Activated T-cell treated with anti-CD3 and anti-CD28 coated beads, Interleukin-2, amount 50 U/mL, for 24 hours (primary cell): ENCODE measurements at regions not wholly inside any gene's neighbourhood (a gene's known extent, or its start where the extent isn't known, plus 50 kb on each side); places are given as distances from the start of the nearest gene placed in this dataset.

Source experiments
- DNase-seq: peaks from one replicate; pipeline ENCODE4 v3.0.0-alpha.2; 2020
- H3K27ac Mint-ChIP-seq: 2 replicates; pipeline ENCODE4 v1.8.0; 2020; ENCODE audit warnings: mild to moderate bottlenecking, mixed read lengths
- H3K27me3 Mint-ChIP-seq: 2 replicates; pipeline ENCODE4 v1.8.0; 2020; ENCODE audit warnings: mixed read lengths
- H3K36me3 Mint-ChIP-seq: 2 replicates; pipeline ENCODE4 v1.8.0; 2020; ENCODE audit warnings: low read depth, mixed read lengths
- H3K4me1 Mint-ChIP-seq: 2 replicates; pipeline ENCODE4 v1.8.0; 2020; ENCODE audit warnings: low read depth, mixed read lengths
- H3K4me3 Mint-ChIP-seq: 2 replicates; pipeline ENCODE4 v1.8.0; 2020; ENCODE audit warnings: mild to moderate bottlenecking, moderate library complexity, mixed read lengths
- H3K9me3 Mint-ChIP-seq: 2 replicates; pipeline ENCODE4 v1.8.0; 2020; ENCODE audit warnings: mixed read lengths

GRCh38 chr18:34097312-34097711 lies 127.4 kb downstream of the NOL4 start:
- H3K36me3 Mint-ChIP-seq: no peaks in the 10 kb centered on the region
- H3K4me1 Mint-ChIP-seq: no peaks in the 10 kb centered on the region
- no peak overlapping the region for H3K27ac Mint-ChIP-seq
- H3K4me3 Mint-ChIP-seq: no peak overlapping the region
- DNase-seq: no peak
- peaks cover 4% of the 10 kb centered on the region for H3K9me3 Mint-ChIP-seq
- no peaks in the 10 kb centered on the region for H3K27me3 Mint-ChIP-seq

- peaks cover 11% of the 10 kb centered on the region for H3K9me3 Mint-ChIP-seq
- H3K36me3 Mint-ChIP-seq: no peaks in the 10 kb centered on the region
- H3K4me3 Mint-ChIP-seq: no peak overlapping the region
- no peaks in the 10 kb centered on the region for H3K4me1 Mint-ChIP-seq
- H3K27me3 Mint-ChIP-seq: no peaks in the 10 kb centered on the region
- no peak overlapping the region for H3K27ac Mint-ChIP-seq
- DNase-seq: no peak
Measured at GRCh38 chr18:34094148-34094547, 130.6 kb downstream of the NOL4 start.

- DNase-seq: no peak
- Mint-ChIP-seq H3K9me3 (peaks cover 11% of the 10 kb centered on the region), H3K36me3 (no peaks in the 10 kb centered on the region), H3K4me3 (no peak overlapping the region), H3K27ac (no peak overlapping the region), H3K4me1 (no peaks in the 10 kb centered on the region), H3K27me3 (no peaks in the 10 kb centered on the region)
Measured at GRCh38 chr18:34092796-34093195, 131.9 kb downstream of the NOL4 start.

- Mint-ChIP-seq H3K27me3 (no peaks in the 10 kb centered on the region), H3K9me3 (peaks cover 10% of the 10 kb centered on the region), H3K4me3 (no peak overlapping the region), H3K27ac (no peak overlapping the region), H3K4me1 (no peaks in the 10 kb centered on the region), H3K36me3 (no peaks in the 10 kb centered on the region)
- no peak for DNase-seq
Measured at GRCh38 chr18:34086370-34086769, 138.3 kb downstream of the NOL4 start.

GRCh38 chr18:34085140-34085739 lies 139.5 kb downstream of the NOL4 start:
- H3K9me3 Mint-ChIP-seq: peaks cover 4% of the 10 kb centered on the region
- no peaks in the 10 kb centered on the region for H3K36me3 Mint-ChIP-seq
- H3K4me3 Mint-ChIP-seq: no peak overlapping the region
- no peak overlapping the region for H3K27ac Mint-ChIP-seq
- no peaks in the 10 kb centered on the region for H3K4me1 Mint-ChIP-seq
- DNase-seq: no peak
- H3K27me3 Mint-ChIP-seq: no peaks in the 10 kb centered on the region

GRCh38 chr18:34084635-34085034 lies 140.1 kb downstream of the NOL4 start:
- Mint-ChIP-seq H3K9me3 (peaks cover 3% of the 10 kb centered on the region), H3K4me1 (no peaks in the 10 kb centered on the region), H3K4me3 (no peak overlapping the region), H3K36me3 (no peaks in the 10 kb centered on the region), H3K27ac (no peak overlapping the region), H3K27me3 (no peaks in the 10 kb centered on the region)
- DNase-seq: no peak

GRCh38 chr18:34083910-34084535 lies 140.7 kb downstream of the NOL4 start:
- H3K9me3 Mint-ChIP-seq: peaks cover 7% of the 10 kb centered on the region
- DNase-seq: no peak
- no peaks in the 10 kb centered on the region for H3K36me3 Mint-ChIP-seq
- no peak overlapping the region for H3K27ac Mint-ChIP-seq
- no peaks in the 10 kb centered on the region for H3K4me1 Mint-ChIP-seq
- no peak overlapping the region for H3K4me3 Mint-ChIP-seq
- H3K27me3 Mint-ChIP-seq: no peaks in the 10 kb centered on the region

- no peaks in the 10 kb centered on the region for H3K36me3 Mint-ChIP-seq
- peaks cover 8% of the 10 kb centered on the region for H3K9me3 Mint-ChIP-seq
- no peak overlapping the region for H3K4me3 Mint-ChIP-seq
- no peak for DNase-seq
- H3K27me3 Mint-ChIP-seq: no peaks in the 10 kb centered on the region
- H3K27ac Mint-ChIP-seq: no peak overlapping the region
- H3K4me1 Mint-ChIP-seq: no peaks in the 10 kb centered on the region
Measured at GRCh38 chr18:34077599-34077998, 147.1 kb downstream of the NOL4 start.

GRCh38 chr18:34075963-34076860 lies 148.5 kb downstream of the NOL4 start:
- Mint-ChIP-seq H3K27me3 (no peaks in the 10 kb centered on the region), H3K4me3 (no peak overlapping the region), H3K27ac (no peak overlapping the region), H3K9me3 (peaks cover 8% of the 10 kb centered on the region), H3K4me1 (no peaks in the 10 kb centered on the region), H3K36me3 (no peaks in the 10 kb centered on the region)
- DNase-seq: no peak

- Mint-ChIP-seq H3K4me1 (no peaks in the 10 kb centered on the region), H3K9me3 (peaks cover 7% of the 10 kb centered on the region)
- no peak for DNase-seq
Measured at GRCh38 chr18:34061226-34061625, 163.5 kb downstream of the NOL4 start.

GRCh38 chr18:34055227-34055626 lies 169.5 kb downstream of the NOL4 start:
- Mint-ChIP-seq H3K27ac (no peak overlapping the region), H3K36me3 (no peaks in the 10 kb centered on the region), H3K4me1 (no peaks in the 10 kb centered on the region), H3K9me3 (peaks cover 15% of the 10 kb centered on the region), H3K27me3 (no peaks in the 10 kb centered on the region), H3K4me3 (no peak overlapping the region)
- DNase-seq: no peak

More at GRCh38 chr18:34061226-34061625, 163.5 kb downstream of the NOL4 start:
- Mint-ChIP-seq H3K4me3 (no peak overlapping the region), H3K27ac (no peak overlapping the region), H3K36me3 (no peaks in the 10 kb centered on the region), H3K27me3 (no peaks in the 10 kb centered on the region)

GRCh38 chr18:34050661-34051060 lies 174.1 kb downstream of the NOL4 start:
- Mint-ChIP-seq H3K36me3 (no peaks in the 10 kb centered on the region), H3K27ac (no peak overlapping the region), H3K4me3 (no peak overlapping the region), H3K27me3 (no peaks in the 10 kb centered on the region), H3K9me3 (peaks cover 14% of the 10 kb centered on the region), H3K4me1 (no peaks in the 10 kb centered on the region)
- DNase-seq: no peak

GRCh38 chr18:34049511-34049910 lies 175.2 kb downstream of the NOL4 start:
- Mint-ChIP-seq H3K9me3 (peaks cover 8% of the 10 kb centered on the region), H3K36me3 (no peaks in the 10 kb centered on the region), H3K27me3 (no peaks in the 10 kb centered on the region), H3K27ac (no peak overlapping the region), H3K4me3 (no peak overlapping the region), H3K4me1 (no peaks in the 10 kb centered on the region)
- no peak for DNase-seq

- Mint-ChIP-seq H3K36me3 (no peaks in the 10 kb centered on the region), H3K4me1 (no peaks in the 10 kb centered on the region), H3K9me3 (peaks cover 8% of the 10 kb centered on the region), H3K27me3 (no peaks in the 10 kb centered on the region), H3K4me3 (no peak overlapping the region), H3K27ac (no peak overlapping the region)
- no peak for DNase-seq
Measured at GRCh38 chr18:34048423-34048822, 176.3 kb downstream of the NOL4 start.
